ENCODE measurements at regions not wholly inside any gene's neighbourhood (a gene's known extent, or its start where the extent isn't known, plus 50 kb on each side); places are given as distances from the start of the nearest gene placed in this dataset.

DNA sequence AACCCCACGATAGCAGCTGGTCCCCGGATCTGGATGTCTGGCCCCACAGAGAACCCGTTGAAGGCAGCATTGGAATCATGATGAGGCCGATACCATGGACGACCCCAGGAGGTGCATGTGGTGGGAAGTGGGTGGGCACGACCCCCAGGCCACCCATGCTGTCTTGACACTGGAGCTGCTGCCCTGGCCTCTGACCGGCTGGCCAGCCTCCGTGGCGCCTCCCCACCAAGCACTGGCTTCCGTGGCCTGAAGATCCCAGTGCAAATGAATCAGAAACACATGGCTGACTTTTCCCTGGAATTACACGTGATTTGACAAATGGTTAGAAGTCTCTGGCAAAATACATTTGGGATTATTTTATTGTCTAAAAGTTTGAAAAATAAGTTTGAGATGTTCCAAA is 259.0 kb upstream of the IRX1 start:
- DNase-seq (ENCODE audit: low spot score in 2 of 2) = no peak
- Histone ChIP-seq H3K36me3 (no peaks in the 10 kb centered on the region), H3K27ac (no peak overlapping the region), H3K4me3 (no peak overlapping the region), H3K4me1 (no peaks in the 10 kb centered on the region), H3K27me3 (no peaks in the 10 kb centered on the region), H3K9me3 (no peaks in the 10 kb centered on the region)
- intact Hi-C loops (cut with DNase I; ENCODE audit: low total_unique reads) = no loop called here
- TF ChIP-seq POLR2AphosphoS5 (IDR thresholded peaks at IDR 0.05) = no peak
- TF ChIP-seq, protein P1, sequence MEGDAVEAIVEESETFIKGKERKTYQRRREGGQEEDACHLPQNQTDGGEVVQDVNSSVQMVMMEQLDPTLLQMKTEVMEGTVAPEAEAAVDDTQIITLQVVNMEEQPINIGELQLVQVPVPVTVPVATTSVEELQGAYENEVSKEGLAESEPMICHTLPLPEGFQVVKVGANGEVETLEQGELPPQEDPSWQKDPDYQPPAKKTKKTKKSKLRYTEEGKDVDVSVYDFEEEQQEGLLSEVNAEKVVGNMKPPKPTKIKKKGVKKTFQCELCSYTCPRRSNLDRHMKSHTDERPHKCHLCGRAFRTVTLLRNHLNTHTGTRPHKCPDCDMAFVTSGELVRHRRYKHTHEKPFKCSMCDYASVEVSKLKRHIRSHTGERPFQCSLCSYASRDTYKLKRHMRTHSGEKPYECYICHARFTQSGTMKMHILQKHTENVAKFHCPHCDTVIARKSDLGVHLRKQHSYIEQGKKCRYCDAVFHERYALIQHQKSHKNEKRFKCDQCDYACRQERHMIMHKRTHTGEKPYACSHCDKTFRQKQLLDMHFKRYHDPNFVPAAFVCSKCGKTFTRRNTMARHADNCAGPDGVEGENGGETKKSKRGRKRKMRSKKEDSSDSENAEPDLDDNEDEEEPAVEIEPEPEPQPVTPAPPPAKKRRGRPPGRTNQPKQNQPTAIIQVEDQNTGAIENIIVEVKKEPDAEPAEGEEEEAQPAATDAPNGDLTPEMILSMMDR (IDR thresholded peaks at IDR 0.05) = no peak
- no peak for TF ChIP-seq POLR2A (IDR thresholded peaks at IDR 0.05)

DNA sequence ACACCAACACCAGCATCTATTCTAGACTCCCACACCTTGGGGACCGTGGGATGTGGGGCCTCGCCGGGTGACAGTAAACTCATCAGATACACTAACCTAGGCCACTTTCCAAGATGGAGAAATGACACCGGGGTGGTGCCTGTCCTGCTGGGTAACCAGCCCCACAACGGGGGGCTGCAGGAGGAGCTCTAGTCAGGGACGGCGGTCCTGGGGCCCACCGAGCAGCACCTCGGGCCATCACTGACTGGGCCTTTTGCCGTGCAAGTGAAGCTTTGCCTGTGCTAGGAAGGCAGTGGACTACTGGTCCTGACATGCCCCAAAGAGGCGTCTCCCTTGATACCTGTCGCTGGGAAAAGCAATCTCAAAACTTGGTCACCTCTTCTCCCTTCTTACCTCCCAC is 260.3 kb upstream of the IRX1 start:
- H3K27me3 ChIP-seq = no peaks in the 10 kb centered on the region
- intact Hi-C loops (cut with DNase I; ENCODE audit: low total_unique reads) = no loop called here
- H3K4me3 ChIP-seq = no peak overlapping the region
- no peaks in the 10 kb centered on the region for H3K9me3 ChIP-seq
- H3K4me1 ChIP-seq = no peaks in the 10 kb centered on the region
- H3K36me3 ChIP-seq = no peaks in the 10 kb centered on the region
- H3K27ac ChIP-seq = no peak overlapping the region
- TF ChIP-seq POLR2A (IDR thresholded peaks at IDR 0.05) (no peak), POLR2AphosphoS5 (IDR thresholded peaks at IDR 0.05) (no peak)
- TF ChIP-seq, protein P1 (IDR thresholded peaks at IDR 0.05) = no peak
- no peak for DNase-seq (ENCODE audit: low spot score in 2 of 2)

DNA sequence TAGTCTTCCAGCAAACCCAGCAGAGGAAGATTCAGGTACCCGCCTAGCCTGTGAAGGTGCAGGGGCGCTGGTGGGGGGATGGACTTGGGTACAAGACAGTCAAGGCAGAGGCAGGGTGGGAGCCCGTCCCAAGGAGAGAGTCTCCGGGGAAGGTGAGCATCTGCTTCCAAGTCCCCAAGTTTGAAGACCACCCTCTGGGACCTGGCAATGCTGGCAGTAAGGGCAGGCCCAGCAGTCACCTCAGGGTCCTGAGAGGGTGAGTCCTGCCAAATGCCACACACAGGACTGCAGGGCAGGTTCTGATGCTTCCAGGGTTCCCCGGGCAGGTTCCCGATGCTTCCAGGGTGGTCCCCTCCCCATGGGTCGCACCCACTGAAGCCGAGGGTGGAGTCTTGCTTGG is 261.8 kb upstream of the IRX1 start:
- Histone ChIP-seq H3K36me3 (no peaks in the 10 kb centered on the region), H3K27me3 (no peaks in the 10 kb centered on the region), H3K4me1 (no peaks in the 10 kb centered on the region), H3K27ac (no peak overlapping the region), H3K4me3 (no peak overlapping the region), H3K9me3 (no peaks in the 10 kb centered on the region)
- peak in 1 of 2 donors; percentile 46 for DNase-seq (ENCODE audit: low spot score in 2 of 2)
- TF ChIP-seq POLR2A (IDR thresholded peaks at IDR 0.05) (no peak), POLR2AphosphoS5 (IDR thresholded peaks at IDR 0.05) (no peak)
- TF ChIP-seq, protein P1 (IDR thresholded peaks at IDR 0.05) = no peak
- intact Hi-C loops (cut with DNase I; ENCODE audit: low total_unique reads) = no loop called here

DNA sequence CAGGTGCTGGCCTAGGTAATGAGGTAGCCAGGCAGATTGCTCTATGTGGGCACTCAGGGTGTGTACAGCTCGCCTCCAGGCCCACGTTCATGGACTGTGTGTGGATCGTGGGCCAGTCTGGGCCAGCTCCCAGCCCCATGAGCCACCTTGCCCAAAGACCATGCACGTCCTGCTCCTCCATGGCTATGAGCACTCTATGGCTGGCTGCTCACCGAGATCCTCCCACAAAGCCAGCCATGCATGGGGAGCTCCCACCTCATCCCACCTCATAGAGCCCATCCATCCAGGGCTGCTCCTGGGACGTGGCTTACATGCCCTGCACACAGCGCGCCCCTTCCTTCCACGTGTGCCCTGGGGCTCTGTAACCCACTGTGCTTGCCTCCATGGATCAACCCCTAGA is 262.5 kb upstream of the IRX1 start:
- Histone ChIP-seq H3K4me1 (no peaks in the 10 kb centered on the region), H3K9me3 (no peaks in the 10 kb centered on the region), H3K4me3 (no peak overlapping the region), H3K36me3 (no peaks in the 10 kb centered on the region), H3K27me3 (no peaks in the 10 kb centered on the region), H3K27ac (no peak overlapping the region)
- intact Hi-C loops (cut with DNase I; ENCODE audit: low total_unique reads) = no loop called here
- no peak for DNase-seq (ENCODE audit: low spot score in 2 of 2)
- TF ChIP-seq, protein P1 (IDR thresholded peaks at IDR 0.05) = no peak
- no peak for TF ChIP-seq POLR2AphosphoS5 (IDR thresholded peaks at IDR 0.05)
- TF ChIP-seq POLR2A (IDR thresholded peaks at IDR 0.05) = no peak

DNA sequence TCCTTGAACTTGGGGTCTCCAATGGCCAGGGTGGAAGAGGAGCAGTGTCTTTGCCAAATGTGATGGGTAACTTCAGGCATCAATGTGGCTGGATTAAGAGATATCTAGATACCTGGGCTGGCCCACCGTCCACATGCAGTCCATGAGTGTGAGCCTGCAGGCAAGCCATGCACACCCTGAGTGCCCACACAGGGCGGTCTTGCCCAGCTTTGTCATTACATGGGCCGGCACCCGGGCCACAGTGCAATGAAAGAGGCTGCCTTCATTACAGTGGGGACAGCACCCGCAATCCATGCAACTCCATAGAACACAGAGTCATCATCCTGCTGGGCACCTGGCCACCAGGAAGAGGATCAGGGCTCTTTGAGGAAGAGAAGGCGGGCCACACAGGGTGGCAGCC is 263.8 kb upstream of the IRX1 start:
- intact Hi-C loops (cut with DNase I; ENCODE audit: low total_unique reads) = no loop called here
- DNase-seq (ENCODE audit: low spot score in 2 of 2) = peak in 1 of 2 donors; percentile 43
- H3K4me3 ChIP-seq = no peak overlapping the region
- H3K9me3 ChIP-seq = no peaks in the 10 kb centered on the region
- H3K27ac ChIP-seq = no peak overlapping the region
- H3K4me1 ChIP-seq = no peaks in the 10 kb centered on the region
- no peaks in the 10 kb centered on the region for H3K27me3 ChIP-seq
- TF ChIP-seq POLR2A (IDR thresholded peaks at IDR 0.05) (no peak), POLR2AphosphoS5 (IDR thresholded peaks at IDR 0.05) (no peak)
- TF ChIP-seq, protein P1 (IDR thresholded peaks at IDR 0.05) = no peak
- no peaks in the 10 kb centered on the region for H3K36me3 ChIP-seq

Measured in breast epithelium (tissue), 4 donors.